GM18907 (cell line): ENCODE measurements at regions not wholly inside any gene's neighbourhood (a gene's known extent, or its start where the extent isn't known, plus 50 kb on each side); places are given as distances from the start of the nearest gene placed in this dataset.

Experiments used
- ATAC-seq: cut with Tn5 transposase; IDR thresholded peaks from one replicate; pipeline ENCODE4 v1.9.1; 2021; ENCODE audit warnings: mild to moderate bottlenecking, moderate library complexity; ENCODE audit not compliant: unreplicated experiment

- ATAC-seq, result no peak
Observed at GRCh38 chr5:88401686-88402085, 133.0 kb upstream of the TMEM161B start.

GRCh38 chr5:88401228-88401627, 132.6 kb upstream of the TMEM161B start:
- ATAC-seq, result no peak

GRCh38 chr5:88399561-88399960, 130.9 kb upstream of the TMEM161B start:
- no peak for ATAC-seq

GRCh38 chr5:88398316-88398715, 129.7 kb upstream of the TMEM161B start:
- ATAC-seq, result no peak

- ATAC-seq, result no peak
Observed at GRCh38 chr5:88396751-88397281, 128.2 kb upstream of the TMEM161B start.

GRCh38 chr5:88396000-88396535, 127.4 kb upstream of the TMEM161B start:
- no peak for ATAC-seq

- ATAC-seq, result no peak
Observed at GRCh38 chr5:88395264-88395663, 126.6 kb upstream of the TMEM161B start.

- ATAC-seq, result no peak
Observed at GRCh38 chr5:88394536-88395175, 126.0 kb upstream of the TMEM161B start.

GRCh38 chr5:88393716-88394535, 125.3 kb upstream of the TMEM161B start:
- no peak for ATAC-seq

GRCh38 chr5:88393042-88393441, 124.4 kb upstream of the TMEM161B start:
- ATAC-seq, result no peak

- ATAC-seq, result no peak
Observed at GRCh38 chr5:88391991-88392390, 123.3 kb upstream of the TMEM161B start.

GRCh38 chr5:88391116-88391515, 122.5 kb upstream of the TMEM161B start:
- no peak for ATAC-seq

GRCh38 chr5:88390481-88390880, 121.8 kb upstream of the TMEM161B start:
- no peak for ATAC-seq

GRCh38 chr5:88390096-88390441, 121.4 kb upstream of the TMEM161B start:
- ATAC-seq, result no peak

GRCh38 chr5:88389338-88390095, 120.9 kb upstream of the TMEM161B start:
- ATAC-seq, result no peak

GRCh38 chr5:88388476-88389337, 120.1 kb upstream of the TMEM161B start:
- ATAC-seq, result no peak

- ATAC-seq, result no peak
Observed at GRCh38 chr5:88384886-88385285, 116.2 kb upstream of the TMEM161B start.

- no peak for ATAC-seq
Observed at GRCh38 chr5:88380332-88380731, 111.7 kb upstream of the TMEM161B start.

- no peak for ATAC-seq
Observed at GRCh38 chr5:88377705-88378656, 109.3 kb upstream of the TMEM161B start.
